Testis (tissue), 2 donors: ENCODE measurements at regions not wholly inside any gene's neighbourhood (a gene's known extent, or its start where the extent isn't known, plus 50 kb on each side); places are given as distances from the start of the nearest gene placed in this dataset.

ENCODE experiments used
- POLR2A ChIP-seq: fragments of 450-650 bp; IDR thresholded peaks from one replicate; pipeline ENCODE4 v1.6.1; 2017; ENCODE audit warnings: antibody characterized with exemption, mild to moderate bottlenecking, moderate library complexity
- TF ChIP-seq, protein P1 (sequence below), 3 experiments: fragments of 450-650 bp in 2 of 3; fragments of 200-600 bp in 1 of 3; sonication (generic) in 1 of 3; IDR thresholded peaks; one replicate each; pipeline ENCODE4 v1.5.1; 2016 to 2019; ENCODE audit warnings: antibody characterized with exemption in 3 of 3, mild to moderate bottlenecking in 2 of 3, moderate library complexity in 1 of 3

DNA sequence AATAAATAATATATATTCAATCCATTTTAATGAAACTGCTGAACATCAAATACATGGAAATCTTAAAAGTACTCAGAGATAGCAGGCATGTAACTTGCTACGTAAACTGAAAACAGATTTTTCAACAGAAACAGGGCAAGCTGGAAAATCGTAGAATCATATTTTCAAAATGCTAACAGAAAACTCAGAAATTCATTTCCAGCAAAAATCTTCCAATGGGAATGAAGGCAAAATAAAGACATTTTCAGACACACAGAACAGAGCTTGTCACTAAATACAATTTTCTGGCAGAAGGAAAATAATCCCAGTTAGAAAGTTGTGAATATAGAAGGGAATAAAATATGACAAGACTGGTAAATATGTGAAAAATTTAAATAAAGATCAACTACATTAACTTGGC lies 419.9 kb upstream of the ZFP42 start:
- TF ChIP-seq, protein P1, sequence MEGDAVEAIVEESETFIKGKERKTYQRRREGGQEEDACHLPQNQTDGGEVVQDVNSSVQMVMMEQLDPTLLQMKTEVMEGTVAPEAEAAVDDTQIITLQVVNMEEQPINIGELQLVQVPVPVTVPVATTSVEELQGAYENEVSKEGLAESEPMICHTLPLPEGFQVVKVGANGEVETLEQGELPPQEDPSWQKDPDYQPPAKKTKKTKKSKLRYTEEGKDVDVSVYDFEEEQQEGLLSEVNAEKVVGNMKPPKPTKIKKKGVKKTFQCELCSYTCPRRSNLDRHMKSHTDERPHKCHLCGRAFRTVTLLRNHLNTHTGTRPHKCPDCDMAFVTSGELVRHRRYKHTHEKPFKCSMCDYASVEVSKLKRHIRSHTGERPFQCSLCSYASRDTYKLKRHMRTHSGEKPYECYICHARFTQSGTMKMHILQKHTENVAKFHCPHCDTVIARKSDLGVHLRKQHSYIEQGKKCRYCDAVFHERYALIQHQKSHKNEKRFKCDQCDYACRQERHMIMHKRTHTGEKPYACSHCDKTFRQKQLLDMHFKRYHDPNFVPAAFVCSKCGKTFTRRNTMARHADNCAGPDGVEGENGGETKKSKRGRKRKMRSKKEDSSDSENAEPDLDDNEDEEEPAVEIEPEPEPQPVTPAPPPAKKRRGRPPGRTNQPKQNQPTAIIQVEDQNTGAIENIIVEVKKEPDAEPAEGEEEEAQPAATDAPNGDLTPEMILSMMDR (IDR thresholded peaks at IDR 0.05) = no peak
- no peak for TF ChIP-seq POLR2A
